ENCODE measurements at regions not wholly inside any gene's neighbourhood (a gene's known extent, or its start where the extent isn't known, plus 50 kb on each side); places are given as distances from the start of the nearest gene placed in this dataset.

DNA sequence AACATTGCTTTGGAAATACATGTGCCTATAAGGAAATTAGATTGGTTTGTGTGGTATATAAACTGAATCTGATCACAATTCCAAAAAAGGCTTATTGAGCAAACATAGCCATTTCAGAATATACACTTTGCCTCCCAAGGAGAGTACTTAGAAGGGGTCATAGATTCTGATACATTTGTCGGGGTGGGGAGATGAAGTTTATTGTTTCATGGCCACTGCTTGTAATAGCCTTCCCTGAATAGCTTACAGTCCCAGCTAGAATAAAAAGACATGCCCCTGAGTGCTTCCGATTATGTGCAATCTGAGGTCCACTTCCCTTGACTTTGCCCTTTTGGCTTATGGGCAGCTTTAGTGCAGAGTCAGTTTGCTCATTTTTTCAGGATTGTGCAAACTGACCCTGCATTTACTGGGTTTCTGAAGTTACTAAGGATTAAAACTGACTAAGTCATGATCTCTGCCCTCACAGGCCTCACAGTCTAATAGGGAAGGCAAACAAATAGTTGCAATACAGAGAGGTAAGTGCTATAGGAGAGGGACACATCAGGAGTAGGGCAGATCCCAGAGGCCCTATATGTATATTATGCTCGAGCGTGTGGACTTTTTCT is 184.2 kb downstream of the BLID start:
- ATAC-seq, result no peak

GRCh38 chr11:121931121-121931520 is 184.9 kb downstream of the BLID start:
- DNase-seq (no peak), ATAC-seq (no peak)
- Mint-ChIP-seq H3K27ac (no peak overlapping the region), H3K9me3 (peaks cover 0 to 1% (median 0%) of the 10 kb centered on the region in 9 donors), H3K4me3 (no peak overlapping the region), H3K27me3 (peaks cover 18 to 35% (median 25%) of the 10 kb centered on the region in 5 donors), H3K4me1 (no peaks in the 10 kb centered on the region), H3K36me3 (no peaks in the 10 kb centered on the region)
- POLR2A ChIA-PET, result no interaction called here

More for the DNA sequence above, 184.2 kb downstream of the BLID start:
- POLR2A ChIA-PET, result no interaction called here
- Mint-ChIP-seq H3K4me1 (no peaks in the 10 kb centered on the region), H3K27me3 (peaks cover 14 to 27% (median 21%) of the 10 kb centered on the region in 5 donors), H3K4me3 (no peak overlapping the region), H3K36me3 (no peaks in the 10 kb centered on the region), H3K27ac (no peak overlapping the region), H3K9me3 (peaks cover 0 to 1% (median 0%) of the 10 kb centered on the region in 9 donors)
- DNase-seq, result no peak

- H3K4me3 Mint-ChIP-seq, result peak overlapping the region in 1 of 10 donors; percentile 8
- H3K9me3 Mint-ChIP-seq, result peaks cover 0 to under 1% (median 0%) of the 10 kb centered on the region in 9 donors
- no peak overlapping the region for H3K27ac Mint-ChIP-seq
- POLR2A ChIA-PET, result no interaction called here
- no peaks in the 10 kb centered on the region for H3K36me3 Mint-ChIP-seq
- ATAC-seq (no peak), DNase-seq (no peak)
- H3K4me1 Mint-ChIP-seq, result no peaks in the 10 kb centered on the region
- H3K27me3 Mint-ChIP-seq, result peaks cover 18 to 37% (median 25%) of the 10 kb centered on the region in 5 donors
Observed at GRCh38 chr11:121930004-121930965, 185.7 kb downstream of the BLID start.

DNA sequence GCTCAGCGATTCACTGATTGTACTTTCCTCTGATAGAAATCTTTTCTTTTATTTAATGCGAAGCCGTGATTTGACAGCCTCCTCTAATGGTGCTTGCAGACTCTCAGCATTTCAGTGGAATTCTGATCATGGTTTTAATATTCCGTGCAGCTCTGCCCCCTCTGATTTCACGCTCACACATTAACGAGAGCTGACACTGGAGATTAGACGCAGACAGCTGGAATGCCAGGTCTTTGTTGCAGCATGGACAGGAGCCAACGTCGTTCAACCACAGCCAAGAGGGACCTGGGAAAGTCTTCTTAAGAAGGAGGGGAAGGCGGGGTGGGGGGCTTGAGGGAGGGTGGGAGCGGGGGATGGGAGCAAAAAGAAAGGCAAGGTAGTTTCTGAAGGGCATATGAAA is 186.4 kb downstream of the BLID start:
- Mint-ChIP-seq H3K27ac (no peak overlapping the region), H3K27me3 (peaks cover 21 to 38% (median 25%) of the 10 kb centered on the region in 5 donors), H3K4me1 (no peaks in the 10 kb centered on the region), H3K4me3 (no peak overlapping the region), H3K36me3 (no peaks in the 10 kb centered on the region), H3K9me3 (no peaks in the 10 kb centered on the region)
- DNase-seq (no peak), ATAC-seq (no peak)
- POLR2A ChIA-PET, result no interaction called here

DNA sequence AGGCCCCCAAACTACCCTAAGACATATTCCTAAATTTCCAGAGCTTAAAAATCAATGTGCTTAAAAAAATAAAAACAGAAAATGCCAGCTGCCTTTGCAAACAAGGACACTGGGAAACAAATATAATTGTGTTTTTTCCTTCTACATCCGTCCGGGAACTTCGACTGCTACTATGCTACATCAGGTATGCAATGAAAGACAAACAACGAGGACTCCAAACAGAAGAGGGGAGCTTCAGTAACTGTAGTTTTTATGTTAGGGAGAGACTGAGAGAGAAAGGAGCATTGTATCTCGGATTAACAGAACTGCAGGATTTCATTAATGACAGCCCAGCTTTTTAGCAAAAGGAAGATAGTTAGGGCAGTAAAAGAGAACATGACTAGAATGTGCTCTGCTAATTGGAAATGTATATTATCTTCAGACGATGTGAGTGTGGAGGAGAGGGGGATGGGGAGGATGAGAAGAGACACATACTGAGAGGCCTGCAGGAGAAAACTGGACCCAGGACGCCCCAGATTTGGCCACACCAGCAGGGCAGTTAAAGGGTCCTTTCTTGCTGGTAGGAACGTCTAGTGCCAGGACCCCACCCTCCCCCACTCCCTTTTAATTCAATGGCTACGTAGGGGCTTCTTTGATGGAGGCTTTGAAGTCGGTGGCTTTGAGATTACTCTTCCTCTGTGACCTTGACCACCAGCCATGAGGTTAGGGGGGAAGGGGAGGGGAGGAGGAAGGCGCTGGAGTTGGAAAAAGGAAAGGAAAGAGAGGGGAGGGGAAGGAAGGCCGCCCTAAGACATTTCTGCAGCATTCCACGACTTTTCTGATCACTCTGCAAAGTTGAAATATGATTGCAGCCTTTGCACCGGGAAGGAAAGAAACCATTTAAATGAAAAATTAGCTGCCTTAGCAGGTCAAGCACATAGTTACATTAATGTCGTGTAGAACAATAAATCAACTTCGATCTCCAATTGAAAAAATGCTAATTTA is 187.1 kb downstream of the BLID start:
- Mint-ChIP-seq H3K4me3 (no peak overlapping the region), H3K27ac (no peak overlapping the region), H3K27me3 (peaks cover 21 to 42% (median 25%) of the 10 kb centered on the region in 5 donors), H3K36me3 (no peaks in the 10 kb centered on the region), H3K4me1 (no peaks in the 10 kb centered on the region), H3K9me3 (no peaks in the 10 kb centered on the region)
- ATAC-seq (no peak), DNase-seq (no peak)
- POLR2A ChIA-PET, result no interaction called here

DNA sequence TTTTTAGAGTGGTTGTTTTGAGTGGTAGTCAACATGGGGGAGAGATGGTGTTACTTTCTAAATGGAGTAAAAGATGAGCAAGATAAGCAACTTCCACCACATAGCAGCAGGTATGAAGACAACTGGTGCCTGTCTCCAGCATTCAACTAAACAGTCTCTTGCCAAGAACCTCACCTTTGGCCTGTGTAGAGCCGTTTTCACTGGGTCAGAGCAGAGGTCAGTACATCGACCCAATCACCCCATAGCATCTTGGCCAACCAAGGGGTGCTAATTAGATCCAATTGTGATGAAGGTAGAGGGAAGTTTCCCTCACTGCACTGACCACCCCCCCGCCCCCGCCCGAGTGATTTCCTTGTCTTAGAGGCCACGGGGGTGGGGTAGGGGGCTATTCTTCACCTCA is 188.2 kb downstream of the BLID start:
- Mint-ChIP-seq H3K27ac (no peak overlapping the region), H3K27me3 (peaks cover 16 to 41% (median 21%) of the 10 kb centered on the region in 5 donors), H3K4me3 (no peak overlapping the region), H3K36me3 (no peaks in the 10 kb centered on the region), H3K4me1 (no peaks in the 10 kb centered on the region), H3K9me3 (no peaks in the 10 kb centered on the region)
- ATAC-seq, result no peak
- POLR2A ChIA-PET, result no interaction called here
- no peak for DNase-seq

DNA sequence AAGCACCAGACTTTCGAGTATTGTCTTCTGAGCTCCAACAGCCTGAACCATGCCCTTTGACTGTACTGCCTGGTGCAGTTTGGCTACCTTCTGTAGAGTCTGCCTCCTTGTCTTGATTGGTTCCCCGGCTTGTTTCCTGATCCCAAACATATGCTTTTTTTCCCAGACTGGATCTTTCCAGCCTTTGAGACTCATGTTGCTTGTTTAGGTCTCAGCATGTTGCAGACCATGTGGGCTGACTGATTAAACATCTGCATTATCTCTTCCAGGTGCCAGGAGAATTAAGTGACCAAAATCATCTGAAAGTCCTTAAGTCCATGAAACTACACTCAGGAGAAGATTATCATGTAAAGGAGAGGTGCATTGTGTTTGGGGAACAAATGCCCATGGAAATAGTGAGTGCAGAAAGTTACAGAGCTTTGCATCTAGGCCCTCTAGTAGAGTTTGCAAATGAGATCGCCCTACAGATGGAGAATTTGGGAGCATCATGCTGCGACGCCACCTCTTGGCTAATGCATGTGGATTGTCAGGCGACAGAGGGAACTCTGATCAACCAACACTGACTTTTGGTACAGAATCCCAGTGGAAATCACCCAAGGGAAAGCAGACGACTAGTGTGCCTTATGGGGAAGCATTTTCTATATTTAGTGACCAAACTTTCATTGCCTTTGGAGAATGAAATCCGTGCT is 188.8 kb downstream of the BLID start:
- H3K36me3 Mint-ChIP-seq, result no peaks in the 10 kb centered on the region
- H3K9me3 Mint-ChIP-seq, result no peaks in the 10 kb centered on the region
- H3K4me1 Mint-ChIP-seq, result no peaks in the 10 kb centered on the region
- POLR2A ChIA-PET, result no interaction called here
- no peak overlapping the region for H3K27ac Mint-ChIP-seq
- ATAC-seq, result no peak
- DNase-seq, result no peak
- no peak overlapping the region for H3K4me3 Mint-ChIP-seq
- H3K27me3 Mint-ChIP-seq, result peaks cover 10 to 36% (median 17%) of the 10 kb centered on the region in 5 donors

GRCh38 chr11:121924191-121924590 is 191.8 kb downstream of the BLID start:
- Mint-ChIP-seq H3K27me3 (peaks cover 0 to 30% (median 12%) of the 10 kb centered on the region in 5 donors), H3K27ac (no peak overlapping the region), H3K9me3 (peaks cover 0 to 7% (median 0%) of the 10 kb centered on the region in 9 donors), H3K4me1 (no peaks in the 10 kb centered on the region), H3K36me3 (no peaks in the 10 kb centered on the region), H3K4me3 (no peak overlapping the region)
- no peak for ATAC-seq
- DNase-seq, result no peak
- POLR2A ChIA-PET, result no interaction called here

- ATAC-seq (no peak), DNase-seq (no peak)
- H3K27me3 Mint-ChIP-seq, result peaks cover 0 to 3% (median 2%) of the 10 kb centered on the region in 5 donors
- no peak overlapping the region for H3K27ac Mint-ChIP-seq
- POLR2A ChIA-PET, result no interaction called here
- H3K9me3 Mint-ChIP-seq, result peaks cover 0 to 7% (median 0%) of the 10 kb centered on the region in 9 donors
- no peaks in the 10 kb centered on the region for H3K36me3 Mint-ChIP-seq
- no peaks in the 10 kb centered on the region for H3K4me1 Mint-ChIP-seq
- H3K4me3 Mint-ChIP-seq, result no peak overlapping the region
Observed at GRCh38 chr11:121917482-121917881, 198.5 kb downstream of the BLID start.

DNA sequence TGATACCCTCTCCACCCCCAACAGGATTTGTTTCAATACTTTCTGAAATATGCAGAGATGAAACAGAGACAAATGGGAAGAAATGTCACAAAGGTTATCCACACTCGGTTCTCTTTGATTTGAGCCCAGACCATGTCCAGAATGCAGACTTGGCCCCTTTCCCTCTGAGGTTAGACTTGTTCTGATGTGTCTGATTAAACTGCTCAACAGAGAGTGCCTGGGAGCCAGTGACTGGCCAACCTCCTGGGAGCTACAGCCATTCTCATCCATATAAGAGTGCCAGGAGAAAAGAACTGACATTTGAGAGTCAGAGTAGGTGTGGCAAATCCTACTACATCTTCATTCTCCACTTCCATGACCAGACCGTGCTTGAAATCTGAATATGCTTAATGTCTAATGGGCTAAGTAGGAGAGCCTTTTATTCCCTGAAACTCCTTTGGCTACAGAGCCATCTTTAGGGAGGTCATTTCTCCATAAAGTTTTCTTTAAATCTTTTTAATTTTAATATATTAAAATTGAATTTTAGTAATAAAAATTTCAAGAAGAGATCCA is 201.4 kb downstream of the BLID start:
- Mint-ChIP-seq H3K9me3 (peaks cover 0 to 4% (median 0%) of the 10 kb centered on the region in 9 donors), H3K4me3 (no peak overlapping the region), H3K27me3 (peaks cover 2 to 9% (median 6%) of the 10 kb centered on the region in 5 donors), H3K27ac (no peak overlapping the region), H3K4me1 (no peaks in the 10 kb centered on the region), H3K36me3 (no peaks in the 10 kb centered on the region)
- ATAC-seq (no peak), DNase-seq (no peak)
- POLR2A ChIA-PET, result no interaction called here

DNA sequence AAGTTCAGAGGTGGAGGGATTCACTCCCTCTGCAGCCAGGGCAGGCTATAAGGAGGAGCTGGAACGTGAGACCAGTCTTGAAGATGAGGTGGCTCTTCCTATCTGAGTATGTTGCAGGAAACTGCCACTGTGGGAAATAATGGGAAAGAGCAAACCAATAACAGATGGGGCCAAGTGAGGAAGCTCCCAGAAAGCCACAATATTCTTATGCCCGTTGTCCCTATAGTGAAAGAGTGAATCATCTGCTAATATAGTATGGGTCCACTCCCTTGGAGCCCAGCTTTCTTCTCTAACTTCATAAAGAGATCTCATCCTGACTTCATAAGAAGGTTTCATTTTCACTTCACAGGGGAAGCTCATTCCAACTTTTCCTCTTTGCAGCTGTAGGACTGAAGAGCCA is 206.4 kb downstream of the BLID start:
- ATAC-seq (no peak), DNase-seq (no peak)
- Mint-ChIP-seq H3K9me3 (peaks cover 0 to 11% (median 0%) of the 10 kb centered on the region in 9 donors), H3K4me1 (peaks cover 2 to 6% (median 5%) of the 10 kb centered on the region in 4 donors), H3K27me3 (peaks cover 6 to 29% (median 22%) of the 10 kb centered on the region in 5 donors), H3K36me3 (no peaks in the 10 kb centered on the region), H3K27ac (no peak overlapping the region), H3K4me3 (no peak overlapping the region)
- POLR2A ChIA-PET, result no interaction called here

DNA sequence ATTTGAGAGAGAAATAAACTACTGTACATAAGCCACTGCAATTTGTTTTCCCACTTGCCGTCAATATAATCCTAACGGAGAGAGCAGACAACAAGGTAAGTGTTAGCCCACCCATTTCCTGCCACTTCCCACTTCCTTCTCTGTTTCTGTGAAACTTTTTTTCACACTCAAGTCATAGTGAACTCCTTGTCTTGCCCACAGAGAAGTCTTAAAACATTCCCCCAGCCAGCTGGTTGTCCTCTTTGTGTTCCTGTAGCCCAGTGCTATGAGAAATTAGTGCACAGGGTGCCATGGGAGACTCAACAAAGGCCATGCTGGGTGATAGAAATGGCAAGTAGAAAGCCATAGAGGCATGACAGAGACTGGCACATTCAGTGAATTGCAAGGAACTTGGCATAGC is 208.6 kb downstream of the BLID start:
- Mint-ChIP-seq H3K4me1 (peaks cover 2 to 12% (median 5%) of the 10 kb centered on the region in 4 donors), H3K27ac (no peak overlapping the region), H3K36me3 (no peaks in the 10 kb centered on the region), H3K9me3 (peaks cover 0 to 12% (median 0%) of the 10 kb centered on the region in 9 donors), H3K4me3 (no peak overlapping the region), H3K27me3 (peaks cover 6 to 29% (median 22%) of the 10 kb centered on the region in 5 donors)
- ATAC-seq (no peak), DNase-seq (no peak)
- POLR2A ChIA-PET, result no interaction called here

Measured in naive thymus-derived CD8-positive, alpha-beta T cell (primary cell).